ENCODE measurements at regions not wholly inside any gene's neighbourhood (a gene's known extent, or its start where the extent isn't known, plus 50 kb on each side); places are given as distances from the start of the nearest gene placed in this dataset.
"Not testable (repeated sequence)": the region's sequence is repeated elsewhere in the genome, so short reads cannot be mapped to it uniquely, and the experiment has no call there.

- no peak for DNase-seq
These were observed 102.6 kb upstream of the SATB1 start for GRCh38 chr3:18527691-18528090.

- DNase-seq, result no peak
These were observed 101.5 kb upstream of the SATB1 start for GRCh38 chr3:18526667-18527066.

- not testable (repeated sequence) for DNase-seq
These were observed 91.0 kb upstream of the SATB1 start for GRCh38 chr3:18516170-18516569.

- no peak for DNase-seq
These were observed 88.0 kb upstream of the SATB1 start for GRCh38 chr3:18513091-18513490.

- DNase-seq, result no peak
These were observed 86.9 kb upstream of the SATB1 start for GRCh38 chr3:18512007-18512406.

GRCh38 chr3:18510947-18511346, 85.8 kb upstream of the SATB1 start:
- no peak for DNase-seq

GRCh38 chr3:18507333-18507732, 82.2 kb upstream of the SATB1 start:
- no peak for DNase-seq

- no peak for DNase-seq
These were observed 79.9 kb upstream of the SATB1 start for GRCh38 chr3:18505056-18505455.

GRCh38 chr3:18501679-18502343, 76.7 kb upstream of the SATB1 start:
- no peak for DNase-seq

GRCh38 chr3:18500322-18500721, 75.2 kb upstream of the SATB1 start:
- DNase-seq, result no peak

- no peak for DNase-seq
These were observed 74.2 kb upstream of the SATB1 start for GRCh38 chr3:18499301-18499700.

- DNase-seq, result no peak
These were observed 69.1 kb upstream of the SATB1 start for GRCh38 chr3:18494251-18494650.

GRCh38 chr3:18489939-18490338, 64.8 kb upstream of the SATB1 start:
- no peak for DNase-seq

- no peak for DNase-seq
These were observed 58.1 kb upstream of the SATB1 start for GRCh38 chr3:18483226-18483625.

GRCh38 chr3:18481946-18482548, 56.9 kb upstream of the SATB1 start:
- DNase-seq, result no peak

- DNase-seq, result no peak
These were observed 52.5 kb upstream of the SATB1 start for GRCh38 chr3:18477620-18478019.

All from NCI-H1417 treated with DMSO at 0.1 percent for 48 hours (cell line).